Spleen (tissue), 7 donors: ENCODE measurements at regions not wholly inside any gene's neighbourhood (a gene's known extent, or its start where the extent isn't known, plus 50 kb on each side); places are given as distances from the start of the nearest gene placed in this dataset.

Experiments
- CTCF ChIP-seq, 11 experiments: fragments of 200-600 bp in 7 of 11; fragments of 450-650 bp in 4 of 11; sonication (generic) in 4 of 11; IDR thresholded peaks in 8 of 11; conservative IDR thresholded peaks in 3 of 11; 1 replicate in 7 of 11; 2 replicates in 4 of 11; pipeline versions ENCODE4 v1.4.0 to v1.8.0; 2016 to 2021; ENCODE audit warnings: antibody characterized with exemption in 11 of 11, inconsistent platforms in 4 of 11, mild to moderate bottlenecking in 1 of 11
- POLR2A ChIP-seq, 3 donors: fragments of 450-650 bp; IDR thresholded peaks; one replicate each; pipeline ENCODE4 v1.5.1; 2017; ENCODE audit warnings: antibody characterized with exemption in 3 of 3, mild to moderate bottlenecking in 1 of 3
- donor health status: DM: no; HTN: no; CAD: no; lungs with moderate emphysema.
- donor health status: DM: no; HTN: no; CAD: no.
- donor health status: DM: no; HTN: no; CAD: no.

GRCh38 chr15:97140216-97140615 lies 809.7 kb downstream of the NR2F2 start:
- TF ChIP-seq CTCF (IDR thresholded peaks at IDR 0.05 in 8 of 11, conservative IDR thresholded peaks at IDR 0.05 in 3 of 11) (no peak), POLR2A (IDR thresholded peaks at IDR 0.05) (no peak)
